Neural cell (in vitro differentiated cells): ENCODE measurements at regions not wholly inside any gene's neighbourhood (a gene's known extent, or its start where the extent isn't known, plus 50 kb on each side); places are given as distances from the start of the nearest gene placed in this dataset.

ENCODE experiments used
- EP300 ChIP-seq: fragments of 450-650 bp; conservative IDR thresholded peaks from 2 replicates; pipeline ENCODE4 v1.6.1; 2014; ENCODE audit warnings: antibody characterized with exemption, mild to moderate bottlenecking, moderate library complexity; ENCODE audit not compliant: poor library complexity, severe bottlenecking
- EZH2 ChIP-seq: fragments of 200-600, 300-800 bp; shearing (Covaris generic), sonication (generic); IDR thresholded peaks from 2 replicates; pipeline ENCODE4 v1.6.1; 2014; ENCODE audit warnings: antibody characterized with exemption, low read length, borderline replicate concordance, mild to moderate bottlenecking; ENCODE audit not compliant: insufficient read depth, poor library complexity, severe bottlenecking
- MXI1 ChIP-seq: fragments of 450-650 bp; conservative IDR thresholded peaks from 2 replicates; pipeline ENCODE4 v1.6.1; 2014; ENCODE audit warnings: antibody characterized with exemption, mild to moderate bottlenecking; ENCODE audit not compliant: poor library complexity, severe bottlenecking
- POLR2AphosphoS5 ChIP-seq: IDR thresholded peaks from 2 replicates; pipeline ENCODE4 v1.6.1; 2012
- RAD21 ChIP-seq: fragments of 450-650 bp; conservative IDR thresholded peaks from 2 replicates; pipeline ENCODE4 v1.6.1; 2014; ENCODE audit warnings: antibody characterized with exemption, mild to moderate bottlenecking, moderate library complexity
- SMC3 ChIP-seq: fragments of 450-650 bp; conservative IDR thresholded peaks from 2 replicates; pipeline ENCODE4 v1.6.1; 2014; ENCODE audit warnings: antibody characterized with exemption, mild to moderate bottlenecking, moderate library complexity; ENCODE audit not compliant: poor library complexity
- TAF1 ChIP-seq: IDR thresholded peaks from 2 replicates; pipeline ENCODE4 v1.6.1; 2012; ENCODE audit warnings: low read depth
- TF ChIP-seq, protein P1 (sequence below): fragments of 450-650 bp; IDR thresholded peaks from 2 replicates; pipeline ENCODE4 v1.5.1; 2014; ENCODE audit warnings: antibody characterized with exemption, mild to moderate bottlenecking, moderate library complexity; ENCODE audit not compliant: poor library complexity, severe bottlenecking
- TF ChIP-seq, protein P2 (sequence below): IDR thresholded peaks from 2 replicates; pipeline ENCODE4 v1.6.1; 2012; ENCODE audit warnings: borderline replicate concordance

DNA sequence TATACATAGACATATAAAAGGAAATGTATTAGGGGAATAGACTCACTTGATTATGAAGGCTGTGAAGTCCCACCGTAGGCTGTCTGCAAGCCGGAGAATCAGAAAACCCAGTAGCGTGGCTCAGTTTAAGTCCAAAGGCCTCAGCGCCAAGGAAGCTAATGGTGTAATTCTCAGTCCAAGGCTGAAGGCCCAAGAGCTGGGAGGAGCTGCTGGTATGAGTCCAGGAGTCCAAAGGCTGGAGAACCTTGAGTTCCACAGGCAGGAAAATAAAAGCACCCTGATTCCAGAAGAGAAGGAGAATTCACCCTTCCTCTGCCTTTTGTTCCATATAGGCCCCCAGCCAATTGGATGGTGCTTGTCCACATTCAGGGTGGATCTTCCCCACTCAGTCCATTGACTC is 166.2 kb upstream of the TAC1 start:
- no peak for TF ChIP-seq EZH2
- TF ChIP-seq, protein P1, sequence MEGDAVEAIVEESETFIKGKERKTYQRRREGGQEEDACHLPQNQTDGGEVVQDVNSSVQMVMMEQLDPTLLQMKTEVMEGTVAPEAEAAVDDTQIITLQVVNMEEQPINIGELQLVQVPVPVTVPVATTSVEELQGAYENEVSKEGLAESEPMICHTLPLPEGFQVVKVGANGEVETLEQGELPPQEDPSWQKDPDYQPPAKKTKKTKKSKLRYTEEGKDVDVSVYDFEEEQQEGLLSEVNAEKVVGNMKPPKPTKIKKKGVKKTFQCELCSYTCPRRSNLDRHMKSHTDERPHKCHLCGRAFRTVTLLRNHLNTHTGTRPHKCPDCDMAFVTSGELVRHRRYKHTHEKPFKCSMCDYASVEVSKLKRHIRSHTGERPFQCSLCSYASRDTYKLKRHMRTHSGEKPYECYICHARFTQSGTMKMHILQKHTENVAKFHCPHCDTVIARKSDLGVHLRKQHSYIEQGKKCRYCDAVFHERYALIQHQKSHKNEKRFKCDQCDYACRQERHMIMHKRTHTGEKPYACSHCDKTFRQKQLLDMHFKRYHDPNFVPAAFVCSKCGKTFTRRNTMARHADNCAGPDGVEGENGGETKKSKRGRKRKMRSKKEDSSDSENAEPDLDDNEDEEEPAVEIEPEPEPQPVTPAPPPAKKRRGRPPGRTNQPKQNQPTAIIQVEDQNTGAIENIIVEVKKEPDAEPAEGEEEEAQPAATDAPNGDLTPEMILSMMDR: no peak
- no peak for TF ChIP-seq TAF1
- TF ChIP-seq POLR2AphosphoS5: no peak
- TF ChIP-seq EP300: no peak
- no peak for TF ChIP-seq SMC3
- no peak for TF ChIP-seq RAD21
- TF ChIP-seq, protein P2, sequence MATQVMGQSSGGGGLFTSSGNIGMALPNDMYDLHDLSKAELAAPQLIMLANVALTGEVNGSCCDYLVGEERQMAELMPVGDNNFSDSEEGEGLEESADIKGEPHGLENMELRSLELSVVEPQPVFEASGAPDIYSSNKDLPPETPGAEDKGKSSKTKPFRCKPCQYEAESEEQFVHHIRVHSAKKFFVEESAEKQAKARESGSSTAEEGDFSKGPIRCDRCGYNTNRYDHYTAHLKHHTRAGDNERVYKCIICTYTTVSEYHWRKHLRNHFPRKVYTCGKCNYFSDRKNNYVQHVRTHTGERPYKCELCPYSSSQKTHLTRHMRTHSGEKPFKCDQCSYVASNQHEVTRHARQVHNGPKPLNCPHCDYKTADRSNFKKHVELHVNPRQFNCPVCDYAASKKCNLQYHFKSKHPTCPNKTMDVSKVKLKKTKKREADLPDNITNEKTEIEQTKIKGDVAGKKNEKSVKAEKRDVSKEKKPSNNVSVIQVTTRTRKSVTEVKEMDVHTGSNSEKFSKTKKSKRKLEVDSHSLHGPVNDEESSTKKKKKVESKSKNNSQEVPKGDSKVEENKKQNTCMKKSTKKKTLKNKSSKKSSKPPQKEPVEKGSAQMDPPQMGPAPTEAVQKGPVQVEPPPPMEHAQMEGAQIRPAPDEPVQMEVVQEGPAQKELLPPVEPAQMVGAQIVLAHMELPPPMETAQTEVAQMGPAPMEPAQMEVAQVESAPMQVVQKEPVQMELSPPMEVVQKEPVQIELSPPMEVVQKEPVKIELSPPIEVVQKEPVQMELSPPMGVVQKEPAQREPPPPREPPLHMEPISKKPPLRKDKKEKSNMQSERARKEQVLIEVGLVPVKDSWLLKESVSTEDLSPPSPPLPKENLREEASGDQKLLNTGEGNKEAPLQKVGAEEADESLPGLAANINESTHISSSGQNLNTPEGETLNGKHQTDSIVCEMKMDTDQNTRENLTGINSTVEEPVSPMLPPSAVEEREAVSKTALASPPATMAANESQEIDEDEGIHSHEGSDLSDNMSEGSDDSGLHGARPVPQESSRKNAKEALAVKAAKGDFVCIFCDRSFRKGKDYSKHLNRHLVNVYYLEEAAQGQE: no peak
- no peak for TF ChIP-seq MXI1
